HG02571 (cell line): ENCODE measurements at regions not wholly inside any gene's neighbourhood (a gene's known extent, or its start where the extent isn't known, plus 50 kb on each side); places are given as distances from the start of the nearest gene placed in this dataset.

Experiments used
- ATAC-seq: cut with Tn5 transposase; IDR thresholded peaks from one replicate; pipeline ENCODE4 v1.9.1; 2021; ENCODE audit warnings: mild to moderate bottlenecking, moderate library complexity; ENCODE audit not compliant: unreplicated experiment

GRCh38 chr3:147755310-147755709 lies 346.1 kb downstream of the ZIC1 start:
- ATAC-seq = no peak

GRCh38 chr3:147756476-147756875 lies 347.3 kb downstream of the ZIC1 start:
- no peak for ATAC-seq

GRCh38 chr3:147757866-147758265 lies 348.7 kb downstream of the ZIC1 start:
- ATAC-seq = no peak

GRCh38 chr3:147758771-147759170 lies 349.6 kb downstream of the ZIC1 start:
- no peak for ATAC-seq

GRCh38 chr3:147760085-147760484 lies 350.9 kb downstream of the ZIC1 start:
- no peak for ATAC-seq

GRCh38 chr3:147760941-147761340 lies 351.8 kb downstream of the ZIC1 start:
- ATAC-seq = no peak

GRCh38 chr3:147773116-147773630 lies 364.0 kb downstream of the ZIC1 start:
- ATAC-seq = no peak

GRCh38 chr3:147775411-147775810 lies 366.2 kb downstream of the ZIC1 start:
- no peak for ATAC-seq

- ATAC-seq = no peak
Measured at GRCh38 chr3:147775816-147776530, 366.8 kb downstream of the ZIC1 start.

GRCh38 chr3:147793841-147794240 lies 384.7 kb downstream of the ZIC1 start:
- ATAC-seq = no peak

GRCh38 chr3:147794596-147794995 lies 385.4 kb downstream of the ZIC1 start:
- ATAC-seq = no peak

GRCh38 chr3:147795418-147795817 lies 386.3 kb downstream of the ZIC1 start:
- no peak for ATAC-seq

- no peak for ATAC-seq
Measured at GRCh38 chr3:147797095-147797494, 387.9 kb downstream of the ZIC1 start.

GRCh38 chr3:147799601-147800000 lies 390.4 kb downstream of the ZIC1 start:
- no peak for ATAC-seq

- no peak for ATAC-seq
Measured at GRCh38 chr3:147807776-147808175, 398.6 kb downstream of the ZIC1 start.

- no peak for ATAC-seq
Measured at GRCh38 chr3:147809206-147809605, 400.0 kb downstream of the ZIC1 start.

- ATAC-seq = no peak
Measured at GRCh38 chr3:147812186-147812911, 403.2 kb downstream of the ZIC1 start.

- ATAC-seq = no peak
Measured at GRCh38 chr3:147813256-147813655, 404.1 kb downstream of the ZIC1 start.

- ATAC-seq = no peak
Measured at GRCh38 chr3:147816752-147817151, 407.6 kb downstream of the ZIC1 start.

- no peak for ATAC-seq
Measured at GRCh38 chr3:147832611-147833010, 423.4 kb downstream of the ZIC1 start.

GRCh38 chr3:147836330-147836729 lies 427.2 kb downstream of the ZIC1 start:
- ATAC-seq = no peak

GRCh38 chr3:147838652-147839051 lies 429.5 kb downstream of the ZIC1 start:
- no peak for ATAC-seq
